K562 (cell line): ENCODE measurements at regions not wholly inside any gene's neighbourhood (a gene's known extent, or its start where the extent isn't known, plus 50 kb on each side); places are given as distances from the start of the nearest gene placed in this dataset.

Source experiments
- ATAC-seq: fragments of 200-7000 bp; cut with Tn5 transposase; 3 replicates; pipeline ENCODE4 v1.9.1; 2020; ENCODE audit warnings: moderate library complexity
- BruUV-seq: library from RNA; stranded (reverse); fragments of 400-500 nt; replicated peaks from 2 replicates; lab custom pipeline; 2021; lab: Mats Ljungman, UMichigan
- CTCF ChIA-PET: fragments of 300-600 bp; formaldehyde crosslinking; extraction: SDS; loops from one replicate; lab custom pipeline; 2021; ENCODE audit warnings: low intra/inter-chr PET ratio; lab: Yijun Ruan, JAX
- POLR2A ChIA-PET: fragments of 300-600, 350-650 bp; sonication (Branson Sonifier 250); formaldehyde crosslinking; extraction: SDS; loops from one replicate; lab custom pipeline; 2021; ENCODE audit warnings: antibody characterized with exemption, inconsistent platforms; lab: Yijun Ruan, JAX
- DNase-seq, 4 experiments: peaks; one replicate each; pipeline versions ENCODE4 v3.0.0 to v3.0.0-alpha.2; 2011 to 2018; ENCODE audit warnings: low spot score in 3 of 4, mixed read lengths in 3 of 4; ENCODE audit errors: extremely low read depth in 1 of 4
- FAIRE-seq: peaks from 2 replicates; lab custom pipeline; 2011; peaks lifted over from hg19 to GRCh38; lab: Jason Lieb, UNC
- H2AFZ ChIP-seq: 2 replicates; pipeline ENCODE4 v1.6.0; 2011; ENCODE audit warnings: low read depth, low read length, control low read depth, inconsistent platforms
- H3K27ac ChIP-seq: fragments of 200-600 bp; 3 replicates; pipeline ENCODE4 v1.8.0; 2011; ENCODE audit warnings: low read depth, mild to moderate bottlenecking, control low read depth, inconsistent platforms, low read length, moderate library complexity, mixed read lengths; ENCODE audit errors: extremely low read depth
- H3K27me3 ChIP-seq, 2 experiments: fragments of 300-600 bp in 1 of 2; 2 replicates in 1 of 2; 3 replicates in 1 of 2; pipeline versions ENCODE4 v1.6.0 to v1.8.0; 2011; ENCODE audit warnings: inconsistent platforms in 2 of 2, low read length in 2 of 2, mild to moderate bottlenecking in 1 of 2, mixed read lengths in 1 of 2, moderate library complexity in 1 of 2; ENCODE audit not compliant: control insufficient read depth in 2 of 2, insufficient read depth in 2 of 2
- H3K36me3 ChIP-seq: fragments of 300-600 bp; 3 replicates; pipeline ENCODE4 v1.8.0; 2011; ENCODE audit warnings: mild to moderate bottlenecking, low read length, inconsistent platforms; ENCODE audit not compliant: control insufficient read depth, insufficient read depth
- H3K4me1 ChIP-seq, 2 experiments: fragments of 200-600 bp in 1 of 2; replicated peaks in 1 of 2; 2 replicates in 1 of 2; 3 replicates in 1 of 2; pipeline versions ENCODE4 v1.5.1 to v1.8.0; 2011; ENCODE audit warnings: inconsistent platforms in 2 of 2, low read length in 2 of 2, mild to moderate bottlenecking in 1 of 2, mixed read lengths in 1 of 2, moderate library complexity in 1 of 2; ENCODE audit not compliant: control insufficient read depth in 2 of 2, insufficient read depth in 2 of 2
- H3K4me2 ChIP-seq: 2 replicates; pipeline ENCODE4 v1.6.1; 2011; ENCODE audit warnings: low read length, control low read depth, inconsistent platforms, mixed read lengths; ENCODE audit not compliant: insufficient read depth
- H3K4me3 ChIP-seq: fragments of 200-600 bp; sonication (generic), shearing (Covaris generic); 2 replicates; pipeline ENCODE4 v1.5.1; 2016; ENCODE audit warnings: control low read depth, inconsistent platforms
- H3K79me2 ChIP-seq: fragments of 200-600 bp; 3 replicates; pipeline ENCODE4 v1.8.0; 2011; ENCODE audit warnings: low read length, inconsistent platforms; ENCODE audit not compliant: control insufficient read depth, insufficient read depth
- H3K9ac ChIP-seq, 2 experiments: 2 replicates each; pipeline versions ENCODE4 v1.6.0 to v1.6.1; 2011; ENCODE audit warnings: low read depth in 2 of 2, low read length in 2 of 2, control low read depth in 1 of 2, inconsistent platforms in 1 of 2, mild to moderate bottlenecking in 1 of 2, mixed read lengths in 1 of 2; ENCODE audit not compliant: insufficient read depth in 1 of 2
- H3K9me1 ChIP-seq: one replicate; pipeline ENCODE4 v1.6.0; 2011; ENCODE audit warnings: inconsistent platforms, mild to moderate bottlenecking, low read length, moderate library complexity; ENCODE audit not compliant: control insufficient read depth, insufficient read depth
- H3K9me3 ChIP-seq: replicated peaks from 2 replicates; pipeline ENCODE4 v1.5.1; 2011; ENCODE audit warnings: low read depth, low read length, inconsistent platforms; ENCODE audit not compliant: control insufficient read depth, insufficient read depth
- H4K20me1 ChIP-seq: replicated peaks from 2 replicates; pipeline ENCODE4 v1.6.1; 2011; ENCODE audit warnings: low read length, inconsistent platforms, mixed read lengths; ENCODE audit not compliant: control insufficient read depth, insufficient read depth
- ATF3 ChIP-seq, 2 experiments: fragments of 450-650 bp in 1 of 2; sonication (generic) in 1 of 2; formaldehyde crosslinking in 1 of 2; IDR thresholded peaks in 1 of 2; conservative IDR thresholded peaks in 1 of 2; 2 replicates each; pipeline versions ENCODE4 v1.6.1 to v1.8.1; 2016 to 2023; ENCODE audit warnings: mild to moderate bottlenecking in 2 of 2, moderate library complexity in 2 of 2, inconsistent platforms in 1 of 2, missing genetic modification reagents in 1 of 2
- CBFB ChIP-seq: sonication (generic); formaldehyde crosslinking; IDR thresholded peaks from 2 replicates; pipeline ENCODE4 v1.4.0; 2020; ENCODE audit warnings: mild to moderate bottlenecking, missing genetic modification reagents
- E2F1 ChIP-seq: sonication (generic); formaldehyde crosslinking; IDR thresholded peaks from 2 replicates; pipeline ENCODE4 v1.8.1; 2023; ENCODE audit warnings: mild to moderate bottlenecking, missing genetic modification reagents, moderate library complexity
- ELK3 ChIP-seq: fragments of 450-650 bp; formaldehyde crosslinking; IDR thresholded peaks from 2 replicates; pipeline ENCODE4 v1.4.0; 2020; ENCODE audit warnings: mild to moderate bottlenecking
- PCBP1 ChIP-seq: fragments of 200-400 bp; formaldehyde crosslinking; IDR thresholded peaks from 2 replicates; pipeline ENCODE4 v1.6.1; 2018; ENCODE audit warnings: mild to moderate bottlenecking, low read depth, low read length; ENCODE audit not compliant: poor library complexity, severe bottlenecking
- RAD51 ChIP-seq: fragments of 450-650 bp; IDR thresholded peaks from 2 replicates; pipeline ENCODE4 v1.7.1; 2016; ENCODE audit warnings: low read depth, mild to moderate bottlenecking, borderline replicate concordance
- SMAD2 ChIP-seq: fragments of 150-350 bp; IDR thresholded peaks from 2 replicates; pipeline ENCODE4 v1.6.1; 2014; ENCODE audit warnings: low read depth, mild to moderate bottlenecking, low read length
- ZBTB9 ChIP-seq: fragments of 450-650 bp; formaldehyde crosslinking; IDR thresholded peaks from 2 replicates; pipeline ENCODE4 v1.4.0; 2020; ENCODE audit warnings: mild to moderate bottlenecking, moderate library complexity
- ZNF639 ChIP-seq, 2 experiments: fragments of 200-800 bp in 1 of 2; sonication (Bioruptor generic) in 1 of 2; sonication (generic) in 1 of 2; formaldehyde crosslinking in 1 of 2; IDR thresholded peaks in 1 of 2; conservative IDR thresholded peaks in 1 of 2; 2 replicates each; pipeline versions ENCODE4 v1.5.0 to v1.6.1; 2016 to 2020; ENCODE audit warnings: missing compliant biosample characterization in 1 of 2, missing genetic modification characterization in 1 of 2, missing genetic modification reagents in 1 of 2
- ZNF644 ChIP-seq: fragments of 200-800 bp; sonication (Bioruptor generic); IDR thresholded peaks from 2 replicates; pipeline ENCODE4 v1.6.1; 2016; ENCODE audit warnings: low read depth, missing genetic modification characterization, missing compliant biosample characterization
- WGBS: fragments of 100-300 bp; shearing (Covaris generic); methylation state at CpG from one replicate; pipeline ENCODE4 v1.1.6; 2016; ENCODE audit warnings: low coverage, mixed read lengths; ENCODE audit not compliant: insufficient coverage; ENCODE audit errors: missing lambda C conversion rate; 5-methylcytosine and 5-hydroxymethylcytosine counted together
- in situ Hi-C: fragments of 300-500 bp; cut with MboI; formaldehyde crosslinking; loops from 4 replicates; pipeline ENCODE4 v1.15.0; 2018; ENCODE audit warnings: inconsistent platforms, mixed read lengths
- intact Hi-C: fragments of 100-400 bp; cut with micrococcal nuclease; formaldehyde crosslinking; loops from 2 replicates; pipeline ENCODE4 v1.14.2; 2022
- TF ChIP-seq, protein P1 (sequence below): fragments of 200-400 bp; formaldehyde crosslinking; IDR thresholded peaks from 2 replicates; pipeline ENCODE4 v1.6.1; 2017; ENCODE audit warnings: mild to moderate bottlenecking, low read depth, low read length, moderate library complexity

- intact Hi-C loops (no loop called here), in situ Hi-C loops (no loop called here)
- Histone ChIP-seq H3K9ac (no peak overlapping the region), H3K4me2 (no peak overlapping the region), H3K79me2 (no peaks in the 10 kb centered on the region), H4K20me1 (no peaks in the 10 kb centered on the region), H3K27ac (no peak overlapping the region), H3K27me3 (no peaks in the 10 kb centered on the region), H3K4me3 (no peak overlapping the region), H3K36me3 (no peaks in the 10 kb centered on the region), H3K9me1 (no peaks in the 10 kb centered on the region), H3K9me3 (no peaks in the 10 kb centered on the region), H3K4me1 (no peaks in the 10 kb centered on the region), H2AFZ (no peak overlapping the region)
- FAIRE-seq (no peak), ATAC-seq (no peak), DNase-seq (no peak)
- CTCF ChIA-PET = no interaction called here
- POLR2A ChIA-PET = no interaction called here
- WGBS = 0% methylated on average over 1 of the region's 1 CpG
- no TSS peak for BruUV-seq
- no peak for TF ChIP-seq CBFB (CRISPR knock-in tag)
- no peak for TF ChIP-seq ZNF644 (tag)
- no peak for TF ChIP-seq ELK3 (CRISPR knock-in tag)
- no peak for TF ChIP-seq PCBP1
- no peak for TF ChIP-seq E2F1 (CRISPR knock-in tag)
- no peak for TF ChIP-seq RAD51
- TF ChIP-seq, protein P1, sequence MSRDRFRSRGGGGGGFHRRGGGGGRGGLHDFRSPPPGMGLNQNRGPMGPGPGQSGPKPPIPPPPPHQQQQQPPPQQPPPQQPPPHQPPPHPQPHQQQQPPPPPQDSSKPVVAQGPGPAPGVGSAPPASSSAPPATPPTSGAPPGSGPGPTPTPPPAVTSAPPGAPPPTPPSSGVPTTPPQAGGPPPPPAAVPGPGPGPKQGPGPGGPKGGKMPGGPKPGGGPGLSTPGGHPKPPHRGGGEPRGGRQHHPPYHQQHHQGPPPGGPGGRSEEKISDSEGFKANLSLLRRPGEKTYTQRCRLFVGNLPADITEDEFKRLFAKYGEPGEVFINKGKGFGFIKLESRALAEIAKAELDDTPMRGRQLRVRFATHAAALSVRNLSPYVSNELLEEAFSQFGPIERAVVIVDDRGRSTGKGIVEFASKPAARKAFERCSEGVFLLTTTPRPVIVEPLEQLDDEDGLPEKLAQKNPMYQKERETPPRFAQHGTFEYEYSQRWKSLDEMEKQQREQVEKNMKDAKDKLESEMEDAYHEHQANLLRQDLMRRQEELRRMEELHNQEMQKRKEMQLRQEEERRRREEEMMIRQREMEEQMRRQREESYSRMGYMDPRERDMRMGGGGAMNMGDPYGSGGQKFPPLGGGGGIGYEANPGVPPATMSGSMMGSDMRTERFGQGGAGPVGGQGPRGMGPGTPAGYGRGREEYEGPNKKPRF = no peak
- no peak for TF ChIP-seq SMAD2
- TF ChIP-seq ZNF639 (CRISPR knock-in tag; conservative IDR thresholded peaks at IDR 0.05 in 1 of 2, IDR thresholded peaks at IDR 0.05 in 1 of 2) = no peak
- no peak for TF ChIP-seq ZBTB9
- TF ChIP-seq ATF3 (IDR thresholded peaks at IDR 0.05) = no peak
- TF ChIP-seq ATF3 (CRISPR knock-in tag; conservative IDR thresholded peaks at IDR 0.05) = no peak
Measured at GRCh38 chr4:117420948-117421347, 335.6 kb upstream of the TRAM1L1 start.
